PC-3 (cell line): ENCODE measurements at regions not wholly inside any gene's neighbourhood (a gene's known extent, or its start where the extent isn't known, plus 50 kb on each side); places are given as distances from the start of the nearest gene placed in this dataset.

Experiments used
- CTCF ChIP-seq: fragments of 300-600 bp; sonication (generic); conservative IDR thresholded peaks from 2 replicates; pipeline ENCODE4 v1.5.1; 2017; ENCODE audit warnings: antibody characterized with exemption, low read depth, mild to moderate bottlenecking, low read length
- EZH2 ChIP-seq: fragments of 300-600 bp; sonication (generic); IDR thresholded peaks from one replicate; pipeline ENCODE4 v1.6.1; 2017; ENCODE audit warnings: antibody characterized with exemption, mild to moderate bottlenecking, low read length; ENCODE audit not compliant: unreplicated experiment
- EZH2phosphoT487 ChIP-seq: fragments of 300-600 bp; sonication (generic); IDR thresholded peaks from 2 replicates; pipeline ENCODE4 v1.6.1; 2018; ENCODE audit warnings: mild to moderate bottlenecking, antibody characterized with exemption, low read length, borderline replicate concordance

DNA sequence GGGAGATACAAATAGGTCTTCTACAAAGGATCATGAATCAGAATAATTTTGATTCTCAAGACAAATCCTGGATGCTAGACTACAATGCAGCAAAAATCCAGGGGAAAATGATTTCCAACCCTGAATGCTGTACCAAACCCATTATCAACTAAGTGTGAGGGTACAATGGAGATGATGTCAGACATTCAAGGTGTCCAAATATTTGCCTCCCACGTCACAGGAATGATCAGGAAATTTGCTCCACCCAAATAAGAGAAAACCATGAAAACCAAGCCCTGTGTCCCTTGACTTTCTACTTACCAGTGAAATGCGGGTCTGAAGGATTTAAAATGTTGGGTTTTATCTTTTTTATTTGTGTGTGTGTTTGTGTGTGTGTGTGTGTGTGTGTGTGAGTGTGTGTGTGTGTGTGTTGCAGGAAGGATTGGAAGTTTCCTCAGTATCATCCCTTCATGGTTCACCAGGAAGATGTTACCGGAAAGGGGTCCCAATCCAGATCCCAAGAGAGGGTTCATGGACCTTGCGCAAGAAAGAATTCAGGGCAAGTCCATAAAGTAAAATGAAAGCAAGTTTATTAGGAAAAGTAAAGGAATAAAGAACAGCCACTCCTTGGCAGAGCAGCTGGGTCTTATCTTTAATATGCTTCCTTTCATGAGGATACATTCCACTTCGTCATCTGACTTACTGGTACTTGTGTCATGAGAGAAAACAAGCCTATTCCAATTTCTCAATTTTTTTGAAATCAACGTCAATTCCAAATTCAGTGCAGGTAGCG lies 61.1 kb upstream of the ID2 start:
- TF ChIP-seq CTCF (no peak), EZH2 (no peak), EZH2phosphoT487 (no peak)
